Testis (tissue), 2 donors: ENCODE measurements at regions not wholly inside any gene's neighbourhood (a gene's known extent, or its start where the extent isn't known, plus 50 kb on each side); places are given as distances from the start of the nearest gene placed in this dataset.

Experiments
- CTCF ChIP-seq, 3 experiments: fragments of 450-650 bp in 2 of 3; fragments of 200-600 bp in 1 of 3; sonication (generic) in 1 of 3; IDR thresholded peaks; one replicate each; pipeline ENCODE4 v1.5.1; 2016 to 2019; ENCODE audit warnings: antibody characterized with exemption in 3 of 3, mild to moderate bottlenecking in 2 of 3, moderate library complexity in 1 of 3
- POLR2A ChIP-seq: fragments of 450-650 bp; IDR thresholded peaks from one replicate; pipeline ENCODE4 v1.6.1; 2017; ENCODE audit warnings: antibody characterized with exemption, mild to moderate bottlenecking, moderate library complexity

GRCh38 chrX:138923805-138924204 is 212.3 kb upstream of the FGF13 start:
- TF ChIP-seq POLR2A (no peak), CTCF (IDR thresholded peaks at IDR 0.05) (no peak)
